ENCODE measurements at regions not wholly inside any gene's neighbourhood (a gene's known extent, or its start where the extent isn't known, plus 50 kb on each side); places are given as distances from the start of the nearest gene placed in this dataset.

DNA sequence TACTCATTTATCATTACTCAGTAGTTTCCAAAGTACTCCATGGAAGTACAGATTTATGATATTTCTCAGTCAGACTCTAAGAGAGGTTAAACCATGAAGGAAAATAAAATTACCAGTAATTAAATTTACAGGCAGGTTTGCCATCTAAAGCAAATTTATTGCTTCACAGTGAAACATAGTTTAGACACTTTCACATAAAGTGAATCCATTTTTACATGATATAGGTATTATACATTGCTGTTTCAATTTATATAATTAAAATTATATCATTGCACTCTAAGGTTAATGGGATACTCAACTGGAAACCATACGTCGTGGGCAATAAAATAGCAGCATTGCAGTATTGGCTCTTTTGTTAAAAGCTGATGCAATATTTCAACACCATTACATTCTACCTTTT lies 202.8 kb downstream of the SLIT2 start:
- Histone ChIP-seq H3K4me1 (no peaks in the 10 kb centered on the region), H3K9me3 (ENCODE audit: control insufficient read depth, low read length) (no peaks in the 10 kb centered on the region), H3K27me3 (ENCODE audit: control insufficient read depth, insufficient read depth, low read length) (no peaks in the 10 kb centered on the region), H3K4me3 (ENCODE audit: low read depth, low read length) (no peak overlapping the region), H3K9ac (no peak overlapping the region), H3K27ac (no peak overlapping the region), H3K4me2 (ENCODE audit: low read length) (no peak overlapping the region), H2AFZ (no peak overlapping the region), H3K36me3 (ENCODE audit: control insufficient read depth, insufficient read depth, low read length) (no peaks in the 10 kb centered on the region), H3K79me2 (no peaks in the 10 kb centered on the region)
- TF ChIP-seq, protein P1, sequence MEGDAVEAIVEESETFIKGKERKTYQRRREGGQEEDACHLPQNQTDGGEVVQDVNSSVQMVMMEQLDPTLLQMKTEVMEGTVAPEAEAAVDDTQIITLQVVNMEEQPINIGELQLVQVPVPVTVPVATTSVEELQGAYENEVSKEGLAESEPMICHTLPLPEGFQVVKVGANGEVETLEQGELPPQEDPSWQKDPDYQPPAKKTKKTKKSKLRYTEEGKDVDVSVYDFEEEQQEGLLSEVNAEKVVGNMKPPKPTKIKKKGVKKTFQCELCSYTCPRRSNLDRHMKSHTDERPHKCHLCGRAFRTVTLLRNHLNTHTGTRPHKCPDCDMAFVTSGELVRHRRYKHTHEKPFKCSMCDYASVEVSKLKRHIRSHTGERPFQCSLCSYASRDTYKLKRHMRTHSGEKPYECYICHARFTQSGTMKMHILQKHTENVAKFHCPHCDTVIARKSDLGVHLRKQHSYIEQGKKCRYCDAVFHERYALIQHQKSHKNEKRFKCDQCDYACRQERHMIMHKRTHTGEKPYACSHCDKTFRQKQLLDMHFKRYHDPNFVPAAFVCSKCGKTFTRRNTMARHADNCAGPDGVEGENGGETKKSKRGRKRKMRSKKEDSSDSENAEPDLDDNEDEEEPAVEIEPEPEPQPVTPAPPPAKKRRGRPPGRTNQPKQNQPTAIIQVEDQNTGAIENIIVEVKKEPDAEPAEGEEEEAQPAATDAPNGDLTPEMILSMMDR (IDR thresholded peaks at IDR 0.05) = no peak

- H3K27ac ChIP-seq = no peak overlapping the region
Observed at GRCh38 chr4:20456407-20456806, 204.7 kb downstream of the SLIT2 start.

DNA sequence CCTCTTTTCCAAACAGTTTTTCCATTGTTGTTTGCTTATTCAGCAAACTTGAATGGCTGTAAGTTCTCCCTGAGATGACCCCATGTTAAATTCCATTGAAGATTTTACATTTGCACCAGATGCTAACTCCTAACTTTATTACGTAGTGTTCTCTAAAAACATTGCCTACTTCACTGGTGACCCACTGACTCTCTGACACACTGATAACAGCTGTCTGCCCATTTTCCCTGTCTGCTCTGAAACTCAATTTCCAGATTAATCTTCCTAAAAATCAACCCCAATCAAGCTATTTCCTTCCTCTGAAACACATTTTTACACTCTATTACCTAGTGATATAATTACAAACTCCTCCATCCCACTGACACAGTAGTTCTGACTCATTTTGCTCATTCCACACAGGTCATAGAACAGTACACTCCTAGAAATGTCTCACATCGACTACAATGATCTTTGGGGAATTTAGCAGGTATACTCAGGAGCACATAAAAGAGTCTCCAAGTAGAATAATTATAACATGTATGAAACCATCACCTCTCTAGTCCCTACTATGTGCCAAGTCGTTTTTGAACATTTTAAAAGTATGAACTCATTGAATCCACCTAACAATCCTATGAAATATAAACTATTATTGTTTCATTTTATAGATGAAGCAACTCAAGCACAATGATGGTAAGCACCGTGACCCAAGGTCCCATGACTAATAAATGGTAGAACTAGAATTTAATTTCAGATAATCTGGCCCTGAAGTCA lies 210.9 kb downstream of the SLIT2 start:
- no peak overlapping the region for H3K4me2 ChIP-seq (ENCODE audit: low read length)
- H3K9me3 ChIP-seq (ENCODE audit: control insufficient read depth, low read length) = no peaks in the 10 kb centered on the region
- H3K27me3 ChIP-seq (ENCODE audit: control insufficient read depth, insufficient read depth, low read length) = no peaks in the 10 kb centered on the region
- no peaks in the 10 kb centered on the region for H3K79me2 ChIP-seq
- no peaks in the 10 kb centered on the region for H3K36me3 ChIP-seq (ENCODE audit: control insufficient read depth, insufficient read depth, low read length)
- no peak overlapping the region for H3K4me3 ChIP-seq (ENCODE audit: low read depth, low read length)
- no peak overlapping the region for H2AFZ ChIP-seq
- H3K9ac ChIP-seq = no peak overlapping the region
- no peaks in the 10 kb centered on the region for H3K4me1 ChIP-seq
- no peak overlapping the region for H3K27ac ChIP-seq
- TF ChIP-seq, protein P1 (IDR thresholded peaks at IDR 0.05) = no peak

More at GRCh38 chr4:20456407-20456806, 204.7 kb downstream of the SLIT2 start:
- no peak overlapping the region for H3K4me3 ChIP-seq (ENCODE audit: low read depth, low read length)
- H3K27me3 ChIP-seq (ENCODE audit: control insufficient read depth, insufficient read depth, low read length) = no peaks in the 10 kb centered on the region
- H3K9me3 ChIP-seq (ENCODE audit: control insufficient read depth, low read length) = no peaks in the 10 kb centered on the region
- H3K79me2 ChIP-seq = no peaks in the 10 kb centered on the region
- no peak overlapping the region for H3K9ac ChIP-seq
- TF ChIP-seq, protein P1 (IDR thresholded peaks at IDR 0.05) = no peak
- H3K4me2 ChIP-seq (ENCODE audit: low read length) = no peak overlapping the region
- no peak overlapping the region for H2AFZ ChIP-seq
- H3K36me3 ChIP-seq (ENCODE audit: control insufficient read depth, insufficient read depth, low read length) = no peaks in the 10 kb centered on the region
- H3K4me1 ChIP-seq = no peaks in the 10 kb centered on the region

GRCh38 chr4:20463176-20463430 lies 211.4 kb downstream of the SLIT2 start:
- Histone ChIP-seq H3K36me3 (ENCODE audit: control insufficient read depth, insufficient read depth, low read length) (no peaks in the 10 kb centered on the region), H3K27ac (no peak overlapping the region), H3K4me1 (no peaks in the 10 kb centered on the region), H3K9ac (no peak overlapping the region), H3K79me2 (no peaks in the 10 kb centered on the region), H3K27me3 (ENCODE audit: control insufficient read depth, insufficient read depth, low read length) (no peaks in the 10 kb centered on the region), H3K4me3 (ENCODE audit: low read depth, low read length) (no peak overlapping the region), H2AFZ (no peak overlapping the region), H3K4me2 (ENCODE audit: low read length) (no peak overlapping the region), H3K9me3 (ENCODE audit: control insufficient read depth, low read length) (no peaks in the 10 kb centered on the region)
- TF ChIP-seq, protein P1 (IDR thresholded peaks at IDR 0.05) = no peak

GRCh38 chr4:20464381-20464780 lies 212.7 kb downstream of the SLIT2 start:
- Histone ChIP-seq H3K36me3 (ENCODE audit: control insufficient read depth, insufficient read depth, low read length) (no peaks in the 10 kb centered on the region), H3K4me2 (ENCODE audit: low read length) (no peak overlapping the region), H3K79me2 (no peaks in the 10 kb centered on the region), H3K9me3 (ENCODE audit: control insufficient read depth, low read length) (no peaks in the 10 kb centered on the region), H3K27me3 (ENCODE audit: control insufficient read depth, insufficient read depth, low read length) (no peaks in the 10 kb centered on the region), H3K27ac (no peak overlapping the region), H3K4me3 (ENCODE audit: low read depth, low read length) (no peak overlapping the region), H3K9ac (no peak overlapping the region), H3K4me1 (no peaks in the 10 kb centered on the region), H2AFZ (no peak overlapping the region)
- TF ChIP-seq, protein P1 (IDR thresholded peaks at IDR 0.05) = no peak

All from parathyroid adenoma (tissue), 2 donors.